BE2C (cell line): ENCODE measurements at regions not wholly inside any gene's neighbourhood (a gene's known extent, or its start where the extent isn't known, plus 50 kb on each side); places are given as distances from the start of the nearest gene placed in this dataset.

ENCODE experiments used
- DNase-seq: peaks from one replicate; pipeline ENCODE4 v3.0.0-alpha.2; 2020
- H3K27me3 ChIP-seq: fragments of 250-450 bp; sonication (Bioruptor Pico); 2 replicates; pipeline ENCODE4 v1.5.1; 2020; ENCODE audit warnings: mild to moderate bottlenecking
- H3K36me3 ChIP-seq: fragments of 250-450 bp; sonication (Bioruptor Pico); 2 replicates; pipeline ENCODE4 v1.5.1; 2020; ENCODE audit warnings: mild to moderate bottlenecking
- H3K4me1 ChIP-seq: fragments of 250-450 bp; sonication (Bioruptor Pico); 2 replicates; pipeline ENCODE4 v1.5.1; 2020
- H3K4me3 ChIP-seq: 2 replicates; pipeline ENCODE4 v1.5.1; 2011; ENCODE audit warnings: low read depth, low read length
- H3K9me3 ChIP-seq: fragments of 250-450 bp; sonication (Bioruptor Pico); 2 replicates; pipeline ENCODE4 v1.5.1; 2020
- TF ChIP-seq, protein P1 (sequence below): IDR thresholded peaks from 2 replicates; pipeline ENCODE4 v1.5.1; 2012; ENCODE audit warnings: mild to moderate bottlenecking, low read depth, low read length

- Histone ChIP-seq H3K9me3 (no peaks in the 10 kb centered on the region), H3K4me3 (no peak overlapping the region), H3K4me1 (peaks cover 6% of the 10 kb centered on the region), H3K36me3 (no peaks in the 10 kb centered on the region), H3K27me3 (no peaks in the 10 kb centered on the region)
- TF ChIP-seq, protein P1, sequence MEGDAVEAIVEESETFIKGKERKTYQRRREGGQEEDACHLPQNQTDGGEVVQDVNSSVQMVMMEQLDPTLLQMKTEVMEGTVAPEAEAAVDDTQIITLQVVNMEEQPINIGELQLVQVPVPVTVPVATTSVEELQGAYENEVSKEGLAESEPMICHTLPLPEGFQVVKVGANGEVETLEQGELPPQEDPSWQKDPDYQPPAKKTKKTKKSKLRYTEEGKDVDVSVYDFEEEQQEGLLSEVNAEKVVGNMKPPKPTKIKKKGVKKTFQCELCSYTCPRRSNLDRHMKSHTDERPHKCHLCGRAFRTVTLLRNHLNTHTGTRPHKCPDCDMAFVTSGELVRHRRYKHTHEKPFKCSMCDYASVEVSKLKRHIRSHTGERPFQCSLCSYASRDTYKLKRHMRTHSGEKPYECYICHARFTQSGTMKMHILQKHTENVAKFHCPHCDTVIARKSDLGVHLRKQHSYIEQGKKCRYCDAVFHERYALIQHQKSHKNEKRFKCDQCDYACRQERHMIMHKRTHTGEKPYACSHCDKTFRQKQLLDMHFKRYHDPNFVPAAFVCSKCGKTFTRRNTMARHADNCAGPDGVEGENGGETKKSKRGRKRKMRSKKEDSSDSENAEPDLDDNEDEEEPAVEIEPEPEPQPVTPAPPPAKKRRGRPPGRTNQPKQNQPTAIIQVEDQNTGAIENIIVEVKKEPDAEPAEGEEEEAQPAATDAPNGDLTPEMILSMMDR: peak; percentile 91
- DNase-seq: peak; percentile 83
Observed at GRCh38 chr15:62847900-62848489, 194.6 kb upstream of the TPM1 start.

GRCh38 chr15:62848632-62849050 is 193.9 kb upstream of the TPM1 start:
- DNase-seq: no peak
- Histone ChIP-seq H3K27me3 (no peaks in the 10 kb centered on the region), H3K4me3 (no peak overlapping the region), H3K9me3 (no peaks in the 10 kb centered on the region), H3K4me1 (peaks cover 6% of the 10 kb centered on the region), H3K36me3 (no peaks in the 10 kb centered on the region)
- TF ChIP-seq, protein P1: peak; percentile 31

- DNase-seq: no peak
- Histone ChIP-seq H3K9me3 (no peaks in the 10 kb centered on the region), H3K4me3 (no peak overlapping the region), H3K4me1 (peaks cover 6% of the 10 kb centered on the region), H3K27me3 (no peaks in the 10 kb centered on the region), H3K36me3 (no peaks in the 10 kb centered on the region)
- TF ChIP-seq, protein P1: no peak
Observed at GRCh38 chr15:62849316-62850106, 193.0 kb upstream of the TPM1 start.

- no peak overlapping the region for H3K4me3 ChIP-seq
- H3K9me3 ChIP-seq: no peaks in the 10 kb centered on the region
- no peaks in the 10 kb centered on the region for H3K27me3 ChIP-seq
- no peak for DNase-seq
- H3K36me3 ChIP-seq: no peaks in the 10 kb centered on the region
- H3K4me1 ChIP-seq: peaks cover 6% of the 10 kb centered on the region; the same call in 1 of the 2 replicates
- TF ChIP-seq, protein P1: no peak
Observed at GRCh38 chr15:62850318-62850717, 192.2 kb upstream of the TPM1 start.

DNA sequence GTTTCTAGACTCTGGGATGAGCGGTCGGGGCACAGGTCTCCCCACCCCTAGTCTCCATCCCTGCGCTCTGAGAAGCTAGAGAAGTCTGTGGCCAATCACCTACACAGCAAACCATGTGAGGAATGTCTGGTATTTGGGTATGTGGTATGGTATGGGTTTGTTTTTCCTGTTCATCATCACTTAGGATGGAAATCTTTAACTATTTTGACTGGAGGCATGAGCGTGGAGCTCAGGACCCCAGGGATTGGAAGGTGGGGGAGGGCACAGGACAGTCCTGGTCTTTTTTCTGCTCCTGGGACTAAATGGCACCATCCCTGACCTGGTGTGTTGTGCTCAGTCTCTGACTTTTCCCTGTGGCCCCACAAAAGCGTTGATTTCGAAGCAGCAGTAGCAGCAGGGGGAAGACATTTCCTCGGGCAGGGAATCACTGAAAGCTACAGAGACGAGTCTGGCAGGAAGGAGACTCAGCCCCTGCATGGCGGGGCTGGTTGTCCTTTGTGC is 191.7 kb upstream of the TPM1 start:
- Histone ChIP-seq H3K4me3 (no peak overlapping the region), H3K27me3 (no peaks in the 10 kb centered on the region), H3K9me3 (no peaks in the 10 kb centered on the region), H3K36me3 (no peaks in the 10 kb centered on the region), H3K4me1 (peaks cover 6% of the 10 kb centered on the region; the same call in 1 of the 2 replicates)
- TF ChIP-seq, protein P1: no peak
- no peak for DNase-seq
